ENCODE measurements at regions not wholly inside any gene's neighbourhood (a gene's known extent, or its start where the extent isn't known, plus 50 kb on each side); places are given as distances from the start of the nearest gene placed in this dataset.

GRCh38 chr12:124420041-124420995, 125.4 kb downstream of the RFLNA start:
- DNase-seq (ENCODE audit: insufficient read length, low spot score), result no peak
- no peak for FAIRE-seq
- TF ChIP-seq POLR2A (IDR thresholded peaks at IDR 0.05; ENCODE audit: low read depth, low read length), result no peak

- DNase-seq (ENCODE audit: insufficient read length, low spot score) (no peak), FAIRE-seq (no peak)
- no peak for TF ChIP-seq POLR2A (IDR thresholded peaks at IDR 0.05; ENCODE audit: low read depth, low read length)
Measured at GRCh38 chr12:124419292-124420040, 124.6 kb downstream of the RFLNA start.

GRCh38 chr12:124418791-124419190, 123.9 kb downstream of the RFLNA start:
- no peak for TF ChIP-seq POLR2A (IDR thresholded peaks at IDR 0.05; ENCODE audit: low read depth, low read length)
- DNase-seq (ENCODE audit: insufficient read length, low spot score), result no peak
- FAIRE-seq, result no peak

- DNase-seq (ENCODE audit: insufficient read length, low spot score), result no peak
- TF ChIP-seq POLR2A (IDR thresholded peaks at IDR 0.05; ENCODE audit: low read depth, low read length), result no peak
- no peak for FAIRE-seq
Measured at GRCh38 chr12:124418156-124418555, 123.3 kb downstream of the RFLNA start.

GRCh38 chr12:124416516-124417395, 121.9 kb downstream of the RFLNA start:
- peak; percentile 52 for DNase-seq (ENCODE audit: insufficient read length, low spot score)
- TF ChIP-seq POLR2A (IDR thresholded peaks at IDR 0.05; ENCODE audit: low read depth, low read length), result no peak
- no peak for FAIRE-seq

- no peak for TF ChIP-seq POLR2A (IDR thresholded peaks at IDR 0.05; ENCODE audit: low read depth, low read length)
- DNase-seq (ENCODE audit: insufficient read length, low spot score) (no peak), FAIRE-seq (no peak)
Measured at GRCh38 chr12:124415064-124415463, 120.2 kb downstream of the RFLNA start.

GRCh38 chr12:124413915-124414314, 119.0 kb downstream of the RFLNA start:
- no peak for FAIRE-seq
- no peak for DNase-seq (ENCODE audit: insufficient read length, low spot score)
- TF ChIP-seq POLR2A (IDR thresholded peaks at IDR 0.05; ENCODE audit: low read depth, low read length), result no peak

GRCh38 chr12:124413401-124413800, 118.5 kb downstream of the RFLNA start:
- FAIRE-seq (no peak), DNase-seq (ENCODE audit: insufficient read length, low spot score) (no peak)

GRCh38 chr12:124412646-124413015, 117.7 kb downstream of the RFLNA start:
- FAIRE-seq (no peak), DNase-seq (ENCODE audit: insufficient read length, low spot score) (no peak)
- TF ChIP-seq POLR2A (IDR thresholded peaks at IDR 0.05; ENCODE audit: low read depth, low read length), result no peak

More at GRCh38 chr12:124413401-124413800, 118.5 kb downstream of the RFLNA start:
- TF ChIP-seq POLR2A (IDR thresholded peaks at IDR 0.05; ENCODE audit: low read depth, low read length), result no peak

- no peak for TF ChIP-seq POLR2A (IDR thresholded peaks at IDR 0.05; ENCODE audit: low read depth, low read length)
- no peak for FAIRE-seq
- no peak for DNase-seq (ENCODE audit: insufficient read length, low spot score)
Measured at GRCh38 chr12:124411953-124412645, 117.2 kb downstream of the RFLNA start.

GRCh38 chr12:124411281-124411878, 116.5 kb downstream of the RFLNA start:
- FAIRE-seq, result peak; percentile 60
- DNase-seq (ENCODE audit: insufficient read length, low spot score), result peak; percentile 97
- TF ChIP-seq POLR2A (IDR thresholded peaks at IDR 0.05; ENCODE audit: low read depth, low read length), result no peak

GRCh38 chr12:124410354-124411175, 115.7 kb downstream of the RFLNA start:
- DNase-seq (ENCODE audit: insufficient read length, low spot score), result no peak
- no peak for FAIRE-seq
- no peak for TF ChIP-seq POLR2A (IDR thresholded peaks at IDR 0.05; ENCODE audit: low read depth, low read length)
